Lower lobe of right lung (tissue), 2 donors: ENCODE measurements at regions not wholly inside any gene's neighbourhood (a gene's known extent, or its start where the extent isn't known, plus 50 kb on each side); places are given as distances from the start of the nearest gene placed in this dataset.

Experiments used
- ATAC-seq, 2 donors: fragments of 200-7000 bp; cut with Tn5 transposase; one replicate each; pipeline ENCODE4 v1.9.1; 2020 to 2022; ENCODE audit warnings: mild to moderate bottlenecking in 2 of 2, moderate library complexity in 2 of 2
- DNase-seq: peaks from one replicate; pipeline ENCODE4 v3.0.0-alpha.2; 2020
- H3K27ac ChIP-seq: fragments of 200-600 bp; one replicate; pipeline ENCODE4 v1.8.0; 2022
- H3K27me3 ChIP-seq: fragments of 200-600 bp; one replicate; pipeline ENCODE4 v1.8.0; 2022; ENCODE audit warnings: low read depth
- H3K36me3 ChIP-seq: fragments of 200-600 bp; one replicate; pipeline ENCODE4 v1.8.0; 2022; ENCODE audit warnings: mild to moderate bottlenecking
- H3K4me1 ChIP-seq: fragments of 200-600 bp; one replicate; pipeline ENCODE4 v1.8.0; 2022
- H3K4me3 ChIP-seq: fragments of 200-600 bp; one replicate; pipeline ENCODE4 v1.8.0; 2022; ENCODE audit warnings: mild to moderate bottlenecking
- H3K9me3 ChIP-seq: fragments of 200-600 bp; one replicate; pipeline ENCODE4 v1.8.0; 2022
- CTCF ChIP-seq: fragments of 200-600 bp; IDR thresholded peaks from one replicate; pipeline ENCODE4 v1.8.0; 2022; ENCODE audit warnings: antibody characterized with exemption, mild to moderate bottlenecking
- intact Hi-C: fragments of 100-400 bp; cut with DNase I; formaldehyde crosslinking; loops from one replicate; pipeline ENCODE4 v1.11.0; 2022
- donor health status: DM: no; HTN: yes; CAD: no; lungs with severe emphysema.

- Histone ChIP-seq H3K4me3 (no peak overlapping the region), H3K27ac (no peak overlapping the region), H3K36me3 (no peaks in the 10 kb centered on the region), H3K4me1 (no peaks in the 10 kb centered on the region), H3K9me3 (no peaks in the 10 kb centered on the region), H3K27me3 (no peaks in the 10 kb centered on the region)
- TF ChIP-seq CTCF = no peak
- ATAC-seq (no peak), DNase-seq (no peak)
- intact Hi-C loops = no loop called here
Observed at GRCh38 chr3:64856106-64856505, 168.3 kb upstream of the ADAMTS9 start.

GRCh38 chr3:64853456-64853855 is 165.7 kb upstream of the ADAMTS9 start:
- intact Hi-C loops = no loop called here
- no peaks in the 10 kb centered on the region for H3K4me1 ChIP-seq
- H3K27ac ChIP-seq = no peak overlapping the region
- H3K36me3 ChIP-seq = no peaks in the 10 kb centered on the region
- no peak for ATAC-seq
- DNase-seq = no peak
- no peak for TF ChIP-seq CTCF
- no peaks in the 10 kb centered on the region for H3K9me3 ChIP-seq
- no peaks in the 10 kb centered on the region for H3K27me3 ChIP-seq
- H3K4me3 ChIP-seq = no peak overlapping the region

GRCh38 chr3:64852738-64853137 is 164.9 kb upstream of the ADAMTS9 start:
- Histone ChIP-seq H3K36me3 (no peaks in the 10 kb centered on the region), H3K4me1 (no peaks in the 10 kb centered on the region), H3K4me3 (no peak overlapping the region), H3K27me3 (no peaks in the 10 kb centered on the region), H3K9me3 (no peaks in the 10 kb centered on the region), H3K27ac (no peak overlapping the region)
- DNase-seq (no peak), ATAC-seq (no peak)
- no peak for TF ChIP-seq CTCF
- intact Hi-C loops = no loop called here

- TF ChIP-seq CTCF = no peak
Observed at GRCh38 chr3:64848822-64849221, 161.0 kb upstream of the ADAMTS9 start.

GRCh38 chr3:64848127-64848800 is 160.5 kb upstream of the ADAMTS9 start:
- no peak overlapping the region for H3K4me3 ChIP-seq
- ATAC-seq (no peak), DNase-seq (no peak)
- H3K36me3 ChIP-seq = no peaks in the 10 kb centered on the region
- H3K9me3 ChIP-seq = no peaks in the 10 kb centered on the region
- no peaks in the 10 kb centered on the region for H3K27me3 ChIP-seq
- H3K27ac ChIP-seq = no peak overlapping the region
- H3K4me1 ChIP-seq = no peaks in the 10 kb centered on the region
- intact Hi-C loops = no loop called here
- no peak for TF ChIP-seq CTCF

More at GRCh38 chr3:64848822-64849221, 161.0 kb upstream of the ADAMTS9 start:
- intact Hi-C loops = no loop called here
- Histone ChIP-seq H3K4me1 (no peaks in the 10 kb centered on the region), H3K4me3 (no peak overlapping the region), H3K27ac (no peak overlapping the region), H3K36me3 (no peaks in the 10 kb centered on the region), H3K27me3 (no peaks in the 10 kb centered on the region), H3K9me3 (no peaks in the 10 kb centered on the region)
- DNase-seq (no peak), ATAC-seq (peak; percentile 9 to 21)
